HG03432 (cell line): ENCODE measurements at regions not wholly inside any gene's neighbourhood (a gene's known extent, or its start where the extent isn't known, plus 50 kb on each side); places are given as distances from the start of the nearest gene placed in this dataset.
"Not testable (repeated sequence)": the region's sequence is repeated elsewhere in the genome, so short reads cannot be mapped to it uniquely, and the experiment has no call there.

Experiments used
- ATAC-seq: cut with Tn5 transposase; IDR thresholded peaks from one replicate; pipeline ENCODE4 v1.9.1; 2021; ENCODE audit warnings: mild to moderate bottlenecking, moderate library complexity; ENCODE audit not compliant: unreplicated experiment

- ATAC-seq, result no peak
Observed at GRCh38 chr3:5035113-5035512, 55.9 kb downstream of the BHLHE40 start.

- no peak for ATAC-seq
Observed at GRCh38 chr3:5035692-5036391, 56.6 kb downstream of the BHLHE40 start.

GRCh38 chr3:5036392-5036766, 57.1 kb downstream of the BHLHE40 start:
- ATAC-seq, result no peak

DNA sequence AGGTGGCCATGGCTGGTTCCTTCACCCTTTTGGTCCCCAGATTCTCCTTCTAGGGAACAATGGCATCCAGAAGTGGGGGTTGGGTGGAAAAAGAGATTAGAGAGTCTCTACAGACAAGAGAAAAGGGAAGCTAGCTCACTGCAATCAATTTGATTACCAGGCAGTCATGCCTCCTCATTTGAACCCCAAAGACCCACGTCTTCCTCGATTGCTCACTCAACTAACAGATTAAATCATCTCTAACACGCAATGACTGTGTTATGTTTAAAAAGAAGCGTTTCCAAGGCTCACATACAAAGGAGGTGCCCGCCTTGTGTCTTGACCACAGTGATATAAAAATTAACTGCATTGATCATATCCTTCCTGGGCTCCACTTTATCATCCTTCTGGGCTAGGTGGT, 57.6 kb downstream of the BHLHE40 start:
- no peak for ATAC-seq

DNA sequence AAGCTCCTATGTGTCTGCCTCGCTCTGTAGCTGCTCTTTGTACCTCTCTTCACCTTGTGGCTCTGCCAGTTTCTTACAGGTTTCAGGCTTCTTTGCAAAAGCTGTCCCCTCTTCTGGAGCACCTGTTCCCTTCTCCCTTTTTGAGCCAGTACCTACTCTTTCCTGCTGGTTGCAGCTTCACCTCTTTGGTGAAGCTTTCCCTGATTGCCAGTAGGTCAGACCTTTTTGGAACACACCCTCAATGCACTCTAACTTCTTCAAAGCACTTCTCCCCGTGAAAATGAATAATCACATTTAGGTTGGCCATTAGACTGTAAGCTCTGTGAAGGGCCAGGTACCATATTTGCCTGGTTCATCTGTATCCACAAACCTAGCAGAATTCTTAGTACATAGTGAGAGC, 60.3 kb downstream of the BHLHE40 start:
- ATAC-seq, result no peak

- ATAC-seq, result no peak
Observed at GRCh38 chr3:5041315-5041714, 62.1 kb downstream of the BHLHE40 start.

DNA sequence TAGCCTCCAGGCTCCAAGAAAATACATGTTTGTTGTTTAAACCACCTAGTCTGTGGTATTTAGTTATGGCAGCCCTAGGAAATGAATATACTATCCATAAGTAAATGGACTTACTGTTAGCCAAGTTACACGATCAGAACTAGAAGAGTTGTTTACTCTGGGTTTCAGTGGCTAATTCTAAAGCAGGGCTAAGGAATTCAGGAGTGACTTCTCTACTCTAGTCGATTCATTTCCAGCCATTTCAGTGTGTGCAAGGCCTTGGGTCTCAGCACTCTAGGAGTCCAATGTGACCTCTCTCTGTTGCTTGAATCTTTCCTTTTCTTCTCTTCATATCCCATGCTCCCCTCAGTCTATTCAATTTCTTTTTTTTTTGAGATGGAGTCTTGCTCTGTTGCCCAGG, 66.7 kb downstream of the BHLHE40 start:
- no peak for ATAC-seq

DNA sequence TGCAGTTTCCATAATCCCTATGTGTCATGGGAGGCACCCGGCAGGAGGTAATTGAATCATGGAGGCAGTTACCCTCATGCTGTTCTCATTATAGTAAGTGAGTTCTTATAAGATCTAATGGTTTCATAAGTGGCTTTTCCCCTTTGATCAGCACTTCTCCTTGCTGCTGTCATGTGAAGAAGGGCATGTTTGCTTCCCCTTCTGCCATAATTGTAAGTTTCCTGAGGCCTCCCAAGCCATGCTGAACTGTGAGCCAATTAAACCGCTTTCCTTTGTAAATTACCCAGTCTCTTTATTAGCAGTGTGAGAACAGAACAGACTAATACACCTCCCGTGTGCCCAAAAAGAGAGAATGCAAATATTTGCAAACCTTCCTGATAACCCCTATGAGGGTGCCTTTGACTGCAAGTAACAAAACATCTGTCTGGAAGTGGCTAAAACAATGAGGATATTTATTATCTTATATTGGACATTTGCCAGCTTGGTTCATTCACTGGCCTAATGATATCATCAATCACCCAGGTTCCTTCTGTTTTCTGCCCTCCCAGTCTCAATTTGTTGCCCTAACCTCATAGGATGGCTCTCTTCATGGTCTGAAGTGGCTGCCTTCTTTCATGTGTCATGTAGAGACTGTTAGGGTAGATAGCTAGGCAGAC, 68.7 kb downstream of the BHLHE40 start:
- no peak for ATAC-seq

DNA sequence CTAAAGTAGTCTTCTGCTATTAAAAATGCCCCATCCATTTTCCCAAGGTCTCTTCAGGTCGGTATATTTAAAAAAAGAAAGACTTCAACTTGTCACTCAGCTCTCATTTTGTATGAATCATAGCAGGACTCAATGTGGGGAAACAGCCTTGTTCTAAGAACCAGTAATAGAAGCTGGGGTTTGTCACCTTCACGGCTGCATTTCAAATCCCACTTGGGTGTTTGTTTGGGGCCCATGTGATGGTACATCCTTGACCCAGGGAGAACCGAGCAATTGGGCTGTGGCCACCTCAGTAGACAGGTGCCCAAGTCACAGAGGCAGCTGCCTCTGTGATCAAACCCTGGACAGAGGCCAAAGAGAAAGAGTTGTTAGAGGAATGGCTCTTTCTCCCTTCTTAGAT, 70.3 kb upstream of the ARL8B start:
- ATAC-seq, result peak; percentile 81

GRCh38 chr3:5052247-5052646, 69.8 kb upstream of the ARL8B start:
- ATAC-seq, result no peak

DNA sequence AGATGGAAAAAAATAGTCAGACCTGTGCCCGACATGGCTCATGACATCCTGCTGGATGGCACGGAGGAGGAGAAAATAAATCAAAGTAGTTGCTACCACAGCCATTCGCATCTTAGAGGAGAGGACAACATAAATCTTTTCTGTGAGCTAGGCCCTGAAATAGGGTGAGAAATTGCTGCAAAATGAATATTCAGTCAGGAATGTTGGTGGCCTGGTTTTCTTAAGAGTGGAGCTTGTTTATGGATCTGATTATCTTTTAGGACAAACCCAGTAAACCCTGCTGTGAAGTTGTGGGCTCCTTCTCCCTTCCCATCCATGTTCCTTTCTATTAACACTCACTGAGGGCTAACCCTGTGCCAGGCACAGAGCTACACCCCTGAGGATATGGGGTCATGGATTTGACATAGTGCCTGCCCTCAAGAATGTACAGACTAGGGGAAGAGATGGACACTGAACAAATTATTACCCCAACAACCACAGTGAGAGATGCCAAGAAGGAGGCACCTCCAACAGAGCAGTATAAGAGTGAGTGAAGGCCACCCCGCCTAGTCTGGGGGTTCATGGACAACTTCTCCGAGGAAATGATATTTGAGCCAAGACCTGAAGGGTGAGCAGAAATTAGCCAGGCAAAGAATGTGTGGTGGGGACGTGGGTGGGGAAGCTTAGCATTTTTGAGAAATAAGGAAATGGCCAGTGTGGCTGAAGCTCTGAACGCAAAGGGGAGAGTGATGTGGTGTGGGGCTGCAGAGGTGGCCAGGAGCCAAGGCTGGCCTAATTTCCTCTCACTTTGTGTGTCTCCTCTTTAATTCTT, 68.9 kb upstream of the ARL8B start:
- ATAC-seq, result no peak

DNA sequence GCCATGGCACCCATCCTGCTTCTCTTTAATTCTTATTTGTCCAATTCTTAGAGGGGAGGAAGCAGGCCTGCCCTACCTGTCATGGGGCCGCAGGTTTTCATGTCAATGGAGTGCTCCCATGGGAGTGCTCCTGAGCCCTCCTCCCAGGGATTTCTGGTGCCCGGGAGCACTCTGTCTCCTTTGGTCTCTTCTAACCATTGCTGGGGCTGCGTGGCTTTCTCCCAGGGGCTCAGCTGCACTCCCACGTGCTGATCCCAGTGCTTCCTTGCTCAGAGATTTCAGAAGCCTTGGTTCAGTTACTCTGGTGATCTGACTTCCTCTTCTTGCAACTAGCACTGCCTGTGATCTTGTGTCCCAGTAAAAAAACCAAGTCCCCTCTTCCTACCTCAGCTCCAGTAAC, 68.0 kb upstream of the ARL8B start:
- ATAC-seq, result no peak

DNA sequence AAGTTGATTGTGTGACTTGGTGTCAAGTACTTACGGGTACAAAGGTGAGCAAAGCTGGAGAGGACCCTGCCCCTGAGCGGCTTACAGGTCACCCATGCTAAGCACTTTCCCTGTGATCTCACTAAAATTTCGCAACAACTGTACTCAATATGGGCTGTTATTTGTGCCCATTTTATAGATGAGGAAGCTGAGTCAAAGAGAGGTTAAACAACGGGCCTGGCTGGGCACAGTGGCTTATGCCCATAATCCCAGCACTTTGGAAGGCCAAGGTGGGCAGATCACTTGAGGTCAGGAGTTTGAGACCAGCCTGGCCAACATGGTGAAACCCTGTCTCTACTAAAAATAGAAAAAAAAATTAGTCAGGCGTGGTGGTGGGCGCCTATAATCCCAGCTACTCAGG, 67.5 kb upstream of the ARL8B start:
- not testable (repeated sequence) for ATAC-seq

DNA sequence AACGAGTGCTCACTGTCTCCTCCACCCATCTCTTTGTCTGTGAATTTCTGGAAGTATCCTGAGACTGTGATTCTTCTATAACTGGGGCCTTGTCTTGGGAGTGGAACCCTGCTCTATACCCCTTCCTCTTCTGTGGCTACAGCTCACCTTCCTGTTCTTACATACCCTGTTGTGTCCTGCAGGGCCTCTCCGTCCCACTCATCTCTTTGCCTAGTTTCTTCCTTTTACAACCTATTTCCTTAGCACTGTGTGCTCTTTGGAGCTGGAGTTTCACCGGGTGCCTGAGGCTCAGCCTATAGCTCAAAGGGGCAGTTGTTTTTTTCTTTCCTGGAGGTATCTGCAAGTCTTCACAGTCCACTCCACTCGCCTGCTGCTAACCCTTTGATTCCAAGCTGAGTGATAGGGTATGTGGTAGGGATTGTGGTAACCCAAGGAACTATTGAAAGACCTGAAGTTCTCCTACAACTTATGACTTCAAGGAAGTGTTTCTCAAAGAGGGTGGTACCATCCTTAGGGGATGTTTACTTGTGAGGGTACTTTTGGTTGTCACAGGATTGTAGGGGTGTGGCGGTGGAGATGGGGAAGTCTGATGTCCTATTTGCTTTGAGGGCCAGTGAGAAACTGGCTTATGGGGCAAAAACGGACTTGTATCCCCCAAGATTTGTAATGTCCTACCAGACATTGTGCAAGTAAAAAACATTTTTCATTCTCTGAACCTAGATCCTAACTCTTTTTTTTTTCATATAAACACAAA, 66.6 kb upstream of the ARL8B start:
- ATAC-seq, result no peak

- ATAC-seq, result no peak
Observed at GRCh38 chr3:5056111-5056391, 66.0 kb upstream of the ARL8B start.

DNA sequence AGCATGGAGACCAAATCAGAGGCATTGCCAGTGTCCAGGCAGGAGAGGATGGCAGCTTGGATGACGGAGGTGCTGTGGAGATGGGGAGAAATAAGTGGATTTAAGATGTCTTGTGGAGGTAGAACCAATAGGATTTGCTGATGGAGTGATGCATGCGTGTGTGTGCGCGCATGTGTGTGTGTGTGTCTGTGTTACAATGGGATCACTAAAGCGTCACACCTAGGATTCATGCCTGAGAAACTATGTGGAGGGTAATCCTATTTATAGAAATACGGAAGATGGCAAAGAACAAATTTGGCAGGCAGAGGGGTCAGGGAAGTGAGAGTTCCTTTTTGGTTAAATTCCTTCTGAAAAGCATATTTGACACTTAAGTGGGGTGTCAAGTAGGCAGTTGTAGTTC, 64.8 kb upstream of the ARL8B start:
- ATAC-seq, result no peak

- ATAC-seq, result peak; percentile 93
Observed at GRCh38 chr3:5057857-5058324, 64.2 kb upstream of the ARL8B start.

DNA sequence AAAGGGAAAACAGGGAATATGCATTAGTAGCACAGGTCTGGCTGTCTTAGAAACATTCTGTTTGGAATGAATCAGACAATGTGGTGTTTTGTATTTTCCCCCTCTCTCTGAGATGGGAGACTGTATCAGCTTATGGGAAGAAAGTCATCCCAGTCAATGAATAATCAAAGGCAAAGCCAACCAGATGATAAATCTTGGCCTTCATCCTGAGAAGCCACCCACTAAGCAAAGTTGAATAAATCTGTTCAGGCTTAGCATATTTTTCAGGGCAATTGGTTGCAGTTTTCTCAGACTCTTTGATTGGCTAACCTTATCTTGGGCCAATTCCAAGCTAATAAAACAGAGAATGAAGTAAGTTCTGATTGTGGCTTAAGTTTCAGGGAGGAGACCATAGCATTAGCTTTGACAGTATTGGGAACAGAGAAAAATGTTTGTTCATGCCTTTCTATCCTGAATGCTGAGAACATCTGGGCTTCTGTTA, 63.6 kb upstream of the ARL8B start:
- no peak for ATAC-seq

DNA sequence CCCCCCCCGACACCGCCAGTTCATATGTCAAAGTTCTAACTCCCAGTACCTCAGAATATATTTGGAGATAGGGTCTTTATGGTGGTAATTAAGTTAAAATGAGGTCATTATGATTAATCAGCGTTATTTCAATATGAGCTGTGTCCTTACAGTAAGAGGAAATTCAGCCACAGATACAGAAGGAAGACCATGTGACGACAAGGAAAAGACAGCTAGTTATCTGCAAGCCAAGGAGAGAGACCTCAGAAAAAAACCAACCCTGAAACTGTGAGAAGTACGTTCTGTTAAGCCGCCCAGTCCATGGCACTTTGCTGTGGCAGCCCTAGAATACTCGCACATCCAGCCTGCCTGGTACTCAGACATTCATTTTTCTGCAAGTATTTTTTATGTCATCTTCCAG, 62.3 kb upstream of the ARL8B start:
- no peak for ATAC-seq

DNA sequence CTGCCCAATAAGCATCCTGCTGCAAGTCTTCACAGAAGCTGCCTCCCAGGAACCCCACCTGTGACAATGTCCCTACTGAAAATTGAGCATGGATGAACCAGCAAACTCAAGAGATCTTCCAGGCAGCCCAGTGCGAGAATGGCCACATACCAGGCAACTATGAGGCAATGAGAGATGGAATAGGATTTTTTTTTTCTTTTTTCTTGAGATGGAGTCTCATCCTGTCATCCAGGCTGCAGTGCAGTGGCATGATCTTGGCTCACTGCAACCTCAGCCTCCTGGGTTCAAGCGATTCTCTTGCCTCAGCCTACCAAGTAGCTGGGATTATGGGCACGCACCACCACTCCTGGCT, 60.9 kb upstream of the ARL8B start:
- no peak for ATAC-seq

DNA sequence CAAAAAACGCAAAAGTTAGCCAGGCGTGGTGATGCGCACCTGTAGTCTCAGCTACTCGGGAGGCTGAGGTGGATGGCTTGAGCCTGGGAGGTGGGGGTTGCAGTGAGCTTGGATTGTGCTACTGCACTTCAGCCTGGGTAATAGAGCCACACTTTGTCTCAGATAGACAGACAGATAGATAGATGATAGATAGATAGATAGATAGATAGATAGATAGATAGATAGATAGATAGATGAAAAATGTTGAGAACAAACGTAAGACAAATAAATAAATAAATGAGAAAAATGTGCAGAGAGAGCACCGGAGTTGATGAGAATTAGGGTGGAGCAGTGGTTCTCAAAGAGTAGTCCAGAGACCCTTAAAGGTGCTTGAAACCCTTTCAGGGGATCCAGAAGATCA, 58.4 kb upstream of the ARL8B start:
- ATAC-seq, result no peak
